Suprapubic skin (tissue), 4 donors: ENCODE measurements at regions not wholly inside any gene's neighbourhood (a gene's known extent, or its start where the extent isn't known, plus 50 kb on each side); places are given as distances from the start of the nearest gene placed in this dataset.

Experiments used
- CTCF ChIP-seq, 2 donors: fragments of 200-600 bp in 1 of 2; fragments of 450-650 bp in 1 of 2; sonication (generic) in 1 of 2; IDR thresholded peaks; one replicate each; pipeline ENCODE4 v1.5.1; 2016 to 2019; ENCODE audit warnings: antibody characterized with exemption in 2 of 2, mild to moderate bottlenecking in 1 of 2, moderate library complexity in 1 of 2
- EP300 ChIP-seq: sonication (generic); formaldehyde crosslinking; IDR thresholded peaks from one replicate; pipeline ENCODE4 v1.6.1; 2017; ENCODE audit warnings: antibody characterized with exemption
- POLR2A ChIP-seq, 2 donors: fragments of 450-650 bp; IDR thresholded peaks; one replicate each; pipeline ENCODE4 v1.6.1; 2017; ENCODE audit warnings: antibody characterized with exemption in 2 of 2, mild to moderate bottlenecking in 2 of 2, moderate library complexity in 2 of 2
- POLR2AphosphoS5 ChIP-seq, 3 donors: sonication (generic); formaldehyde crosslinking; IDR thresholded peaks; one replicate each; pipeline ENCODE4 v1.6.1; 2017; ENCODE audit warnings: antibody characterized with exemption in 3 of 3

GRCh38 chr14:50018933-50019210 is 97.5 kb downstream of the VCPKMT start:
- TF ChIP-seq POLR2A (IDR thresholded peaks at IDR 0.05) = no peak
- no peak for TF ChIP-seq CTCF (IDR thresholded peaks at IDR 0.05)
- no peak for TF ChIP-seq EP300
- TF ChIP-seq POLR2AphosphoS5 (IDR thresholded peaks at IDR 0.05) = no peak
